ENCODE measurements at regions not wholly inside any gene's neighbourhood (a gene's known extent, or its start where the extent isn't known, plus 50 kb on each side); places are given as distances from the start of the nearest gene placed in this dataset.

DNA sequence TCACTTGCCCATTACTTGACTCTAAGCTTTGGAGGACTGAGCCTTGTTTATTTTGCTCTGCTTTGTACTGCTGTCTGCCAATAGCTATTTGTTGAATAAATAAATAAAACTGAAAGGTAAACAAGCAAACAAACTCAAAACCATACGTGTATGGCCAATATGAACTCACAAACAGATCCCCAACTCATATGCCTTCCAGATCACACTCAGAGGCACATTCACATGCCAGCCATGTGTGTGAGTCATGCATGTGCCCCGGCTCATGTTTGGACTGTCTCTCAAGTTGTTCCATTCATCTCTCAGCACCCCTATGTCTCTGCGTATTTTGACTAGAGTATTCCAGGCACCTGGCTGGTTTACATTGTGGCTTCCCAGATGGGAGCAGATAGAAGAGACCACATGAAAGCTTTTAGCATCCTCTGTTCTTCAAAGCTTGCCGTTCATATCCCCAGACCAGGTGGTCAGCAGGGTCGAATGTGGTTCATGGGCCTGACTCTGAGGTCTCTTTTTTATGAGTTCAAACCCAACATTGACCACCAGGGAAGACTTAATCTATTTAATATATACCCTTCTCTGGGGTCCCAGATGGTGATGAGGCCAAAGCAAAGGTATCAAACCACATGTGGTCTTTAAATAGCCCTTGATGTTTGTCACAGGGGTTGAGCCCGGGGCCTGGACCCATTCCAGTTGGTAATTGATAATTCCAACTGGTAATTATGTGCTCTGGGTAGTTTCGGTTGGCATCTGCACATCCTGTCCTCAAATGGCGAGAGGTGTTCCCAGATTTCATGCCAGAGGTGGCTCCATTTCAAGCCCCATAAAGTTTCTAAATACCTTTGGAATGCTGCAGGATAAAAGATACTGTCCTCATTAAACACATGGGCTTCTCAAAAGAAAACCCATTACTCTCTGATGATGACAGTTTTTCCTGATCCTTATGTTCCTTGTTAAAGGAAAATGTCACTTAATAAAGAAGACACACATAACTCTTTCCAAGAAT, 287.3 kb upstream of the MAF start:
- no CpG with 5 or more reads among the region's 8 CpGs for WGBS (ENCODE audit: extremely low coverage, insufficient read length, low lambda C conversion rate)
- Histone ChIP-seq H2BK15ac (ENCODE audit: low read depth, low read length) (no peak overlapping the region), H3K27ac (ENCODE audit: insufficient read length, low read depth, low read length) (no peak overlapping the region), H3K23ac (ENCODE audit: insufficient read length, low read depth, low read length) (no peak overlapping the region), H3K4me1 (ENCODE audit: insufficient read depth, low read length) (no peaks in the 10 kb centered on the region), H3K79me2 (ENCODE audit: insufficient read depth, low read length) (no peaks in the 10 kb centered on the region), H3K9ac (ENCODE audit: extremely low read depth, insufficient read length, low read length) (no peak overlapping the region), H2BK120ac (ENCODE audit: low read depth, low read length, poor library complexity, severe bottlenecking) (no peak overlapping the region), H4K91ac (ENCODE audit: insufficient read length, low read depth, low read length) (no peak overlapping the region), H4K20me1 (ENCODE audit: control insufficient read depth, insufficient read depth, insufficient read length) (no peaks in the 10 kb centered on the region), H2BK20ac (ENCODE audit: low read depth, low read length, poor library complexity, severe bottlenecking) (no peak overlapping the region), H3K27me3 (ENCODE audit: insufficient read depth, low read length) (no peaks in the 10 kb centered on the region), H4K8ac (replicated peaks; ENCODE audit: insufficient read length, low read depth, low read length) (no peak overlapping the region), H3K14ac (ENCODE audit: insufficient read depth, low read length) (no peak overlapping the region), H3K18ac (ENCODE audit: insufficient read length, low read depth, low read length) (no peak overlapping the region), H3K9me3 (ENCODE audit: control insufficient read depth, low read depth, low read length) (no peaks in the 10 kb centered on the region), H2AK5ac (ENCODE audit: insufficient read length, low read length) (no peak overlapping the region), H3T11ph (ENCODE audit: low read length) (no peak overlapping the region), H2AFZ (ENCODE audit: low read length) (no peak overlapping the region), H3K23me2 (ENCODE audit: insufficient read length, low read depth, low read length, poor library complexity, severe bottlenecking) (no peaks in the 10 kb centered on the region), H3K4me2 (ENCODE audit: insufficient read depth, insufficient read length, low read length) (no peak overlapping the region), H4K5ac (ENCODE audit: insufficient read length, low read depth, low read length) (no peak overlapping the region), H3K56ac (ENCODE audit: insufficient read length, low read depth, low read length) (no peak overlapping the region), H2BK5ac (ENCODE audit: insufficient read length, low read length) (no peak overlapping the region), H3K79me1 (ENCODE audit: insufficient read depth, low read depth, low read length, poor library complexity, severe bottlenecking) (no peaks in the 10 kb centered on the region), H2BK12ac (ENCODE audit: insufficient read length, low read depth, low read length) (no peak overlapping the region), H3K4ac (ENCODE audit: low read depth, low read length) (no peak overlapping the region)
- no peaks in the 10 kb centered on the region for H3K4me1 Mint-ChIP-seq
- no peak overlapping the region for H3K4me3 Mint-ChIP-seq
- no peaks in the 10 kb centered on the region; a peak in 1 of 5 replicates for H3K9me3 Mint-ChIP-seq
- TF ChIP-seq CTCF (conservative IDR thresholded peaks at IDR 0.05), result no peak
- H3K27me3 Mint-ChIP-seq (ENCODE audit: low read depth), result no peaks in the 10 kb centered on the region
- no peak for DNase-seq
- no peak overlapping the region for H3K27ac Mint-ChIP-seq
- no peaks in the 10 kb centered on the region for H3K36me3 Mint-ChIP-seq (ENCODE audit: insufficient read depth in 1 of 3, low read depth in 3 of 3)

Measured in H9 (cell line).